Liver (tissue), 3 donors: ENCODE measurements at regions not wholly inside any gene's neighbourhood (a gene's known extent, or its start where the extent isn't known, plus 50 kb on each side); places are given as distances from the start of the nearest gene placed in this dataset.

Experiments used
- GABPA ChIP-seq, 2 donors: IDR thresholded peaks in 1 of 2; conservative IDR thresholded peaks in 1 of 2; 2 replicates each; pipeline ENCODE4 v1.6.1; 2016; ENCODE audit warnings: antibody characterized with exemption in 2 of 2, mild to moderate bottlenecking in 1 of 2, moderate library complexity in 1 of 2
- JUND ChIP-seq, 2 donors: IDR thresholded peaks; 2 replicates each; pipeline ENCODE4 v1.6.1; 2016; ENCODE audit warnings: antibody characterized with exemption in 2 of 2
- MAX ChIP-seq: IDR thresholded peaks from 2 replicates; pipeline ENCODE4 v1.6.1; 2016; ENCODE audit warnings: antibody characterized with exemption
- RAD21 ChIP-seq, 2 donors: IDR thresholded peaks; 2 replicates each; pipeline ENCODE4 v1.6.1; 2016; ENCODE audit warnings: antibody characterized with exemption in 2 of 2, mild to moderate bottlenecking in 2 of 2
- RXRA ChIP-seq, 2 donors: IDR thresholded peaks; 2 replicates each; pipeline ENCODE4 v1.6.1; 2017 to 2018; ENCODE audit warnings: antibody characterized with exemption in 2 of 2, mild to moderate bottlenecking in 1 of 2
- YY1 ChIP-seq: IDR thresholded peaks from 2 replicates; pipeline ENCODE4 v1.6.1; 2016; ENCODE audit warnings: antibody characterized with exemption, mild to moderate bottlenecking
- TF ChIP-seq, protein P1 (sequence below): fragments of 150-350 bp; IDR thresholded peaks from 2 replicates; pipeline ENCODE4 v1.5.1; 2017; ENCODE audit warnings: improper control_type of control experiment, low read depth, low read length; ENCODE audit not compliant: missing input control
- donor health status: healthy.
- donor health status: healthy.

DNA sequence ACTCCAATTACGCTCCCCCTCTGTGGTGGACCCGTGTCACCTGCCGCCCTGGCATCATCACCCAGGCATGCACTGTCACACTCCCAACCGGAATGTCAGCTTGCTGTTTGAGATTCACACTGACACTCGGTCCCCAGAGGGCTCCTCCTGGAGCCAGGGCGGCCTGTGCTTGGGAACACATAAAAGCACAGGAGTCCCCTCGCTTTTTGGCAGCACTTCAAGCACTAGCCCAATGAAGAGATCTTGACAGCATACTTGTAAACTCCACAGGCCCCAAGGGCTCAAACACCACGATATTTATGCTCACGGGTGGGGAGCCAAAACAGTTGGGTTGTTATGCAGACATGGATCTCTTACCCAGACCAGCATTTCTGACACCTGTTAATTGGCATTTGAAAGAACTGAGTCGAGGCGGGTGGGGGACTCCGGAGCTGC is 90.8 kb upstream of the EGFLAM start:
- no peak for TF ChIP-seq RXRA (IDR thresholded peaks at IDR 0.05)
- TF ChIP-seq YY1, result no peak
- TF ChIP-seq GABPA (IDR thresholded peaks at IDR 0.05 in 1 of 2, conservative IDR thresholded peaks at IDR 0.05 in 1 of 2), result no peak
- TF ChIP-seq, protein P1, sequence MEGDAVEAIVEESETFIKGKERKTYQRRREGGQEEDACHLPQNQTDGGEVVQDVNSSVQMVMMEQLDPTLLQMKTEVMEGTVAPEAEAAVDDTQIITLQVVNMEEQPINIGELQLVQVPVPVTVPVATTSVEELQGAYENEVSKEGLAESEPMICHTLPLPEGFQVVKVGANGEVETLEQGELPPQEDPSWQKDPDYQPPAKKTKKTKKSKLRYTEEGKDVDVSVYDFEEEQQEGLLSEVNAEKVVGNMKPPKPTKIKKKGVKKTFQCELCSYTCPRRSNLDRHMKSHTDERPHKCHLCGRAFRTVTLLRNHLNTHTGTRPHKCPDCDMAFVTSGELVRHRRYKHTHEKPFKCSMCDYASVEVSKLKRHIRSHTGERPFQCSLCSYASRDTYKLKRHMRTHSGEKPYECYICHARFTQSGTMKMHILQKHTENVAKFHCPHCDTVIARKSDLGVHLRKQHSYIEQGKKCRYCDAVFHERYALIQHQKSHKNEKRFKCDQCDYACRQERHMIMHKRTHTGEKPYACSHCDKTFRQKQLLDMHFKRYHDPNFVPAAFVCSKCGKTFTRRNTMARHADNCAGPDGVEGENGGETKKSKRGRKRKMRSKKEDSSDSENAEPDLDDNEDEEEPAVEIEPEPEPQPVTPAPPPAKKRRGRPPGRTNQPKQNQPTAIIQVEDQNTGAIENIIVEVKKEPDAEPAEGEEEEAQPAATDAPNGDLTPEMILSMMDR, result no peak
- no peak for TF ChIP-seq JUND (IDR thresholded peaks at IDR 0.05)
- TF ChIP-seq RAD21 (IDR thresholded peaks at IDR 0.05), result no peak
- TF ChIP-seq MAX, result no peak
